GM19468 (cell line): ENCODE measurements at regions not wholly inside any gene's neighbourhood (a gene's known extent, or its start where the extent isn't known, plus 50 kb on each side); places are given as distances from the start of the nearest gene placed in this dataset.

Source experiments
- ATAC-seq: cut with Tn5 transposase; IDR thresholded peaks from one replicate; pipeline ENCODE4 v1.9.1; 2021; ENCODE audit warnings: mild to moderate bottlenecking, moderate library complexity, moderate number of reproducible peaks; ENCODE audit not compliant: unreplicated experiment; ENCODE audit errors: extremely low read depth

- ATAC-seq = no peak
Observed at GRCh38 chr13:74978591-74978990, 503.4 kb downstream of the TBC1D4 start.

DNA sequence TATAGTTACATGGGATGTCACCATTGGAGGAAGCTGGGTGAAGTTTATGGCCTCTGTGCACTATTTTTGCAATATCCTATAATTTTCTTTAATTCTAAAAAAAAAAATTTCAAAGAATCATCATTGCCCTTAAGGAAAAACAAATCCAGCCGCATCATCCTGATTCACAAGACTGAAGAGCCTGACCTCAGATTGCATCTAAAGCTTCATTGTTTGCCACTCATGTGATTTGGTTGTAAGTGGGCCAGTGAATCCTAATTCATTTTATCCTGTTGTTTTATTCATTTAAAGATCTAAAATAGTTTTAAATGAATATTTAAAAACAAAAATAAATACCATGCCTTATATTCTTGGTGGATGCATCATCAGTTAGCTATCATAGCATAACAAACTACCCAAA is 504.5 kb downstream of the TBC1D4 start:
- no peak for ATAC-seq

GRCh38 chr13:74975111-74975510 is 506.9 kb downstream of the TBC1D4 start:
- ATAC-seq = no peak

- no peak for ATAC-seq
Observed at GRCh38 chr13:74973935-74974879, 507.8 kb downstream of the TBC1D4 start.

GRCh38 chr13:74969419-74969818 is 512.5 kb downstream of the TBC1D4 start:
- ATAC-seq = no peak

DNA sequence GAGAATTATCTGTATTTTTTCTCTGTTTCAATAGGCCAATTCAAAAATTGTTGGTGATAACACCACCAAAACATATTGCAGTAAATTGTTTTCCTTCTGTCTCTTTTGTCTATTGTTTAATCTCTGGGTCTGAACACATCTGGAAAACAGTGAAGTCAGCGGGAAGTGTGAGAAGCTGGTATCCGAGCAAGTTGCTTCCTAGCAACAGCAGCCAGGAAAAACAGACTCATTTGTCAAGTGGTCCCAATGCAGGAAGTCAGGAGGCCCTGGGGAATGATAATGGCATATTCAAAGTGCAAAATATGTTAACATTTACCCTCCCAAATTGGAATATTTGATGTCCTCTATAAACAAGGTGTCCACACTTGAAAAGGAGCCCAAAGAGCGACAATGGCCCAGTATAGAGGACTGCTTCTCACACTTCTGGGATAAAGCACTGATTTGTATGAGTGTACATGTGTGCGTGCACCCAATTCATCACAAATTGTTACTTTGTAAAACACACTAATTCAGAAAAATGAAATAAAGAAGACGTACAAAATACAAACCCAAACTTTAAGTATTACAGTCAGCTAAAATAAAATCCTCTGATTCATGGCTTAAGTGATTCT is 515.0 kb downstream of the TBC1D4 start:
- ATAC-seq = no peak

DNA sequence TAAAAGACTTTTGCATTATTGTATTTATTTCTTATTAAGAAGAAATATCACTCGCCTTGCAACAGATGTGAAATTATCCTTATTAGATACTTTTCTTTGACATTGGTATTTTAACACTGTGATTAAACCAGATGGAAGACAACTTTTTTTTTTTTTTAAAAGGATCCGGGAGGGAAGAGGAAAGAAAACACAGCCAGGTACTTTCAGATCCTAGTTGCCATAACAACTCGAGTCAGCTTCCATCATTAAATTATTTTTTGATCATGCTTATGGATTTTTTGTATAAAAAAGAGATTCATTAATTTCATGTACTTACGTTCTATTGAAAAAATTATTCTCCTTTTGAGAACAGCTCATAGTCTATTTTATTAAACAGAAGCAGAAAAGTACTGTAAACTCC is 515.7 kb downstream of the TBC1D4 start:
- no peak for ATAC-seq

DNA sequence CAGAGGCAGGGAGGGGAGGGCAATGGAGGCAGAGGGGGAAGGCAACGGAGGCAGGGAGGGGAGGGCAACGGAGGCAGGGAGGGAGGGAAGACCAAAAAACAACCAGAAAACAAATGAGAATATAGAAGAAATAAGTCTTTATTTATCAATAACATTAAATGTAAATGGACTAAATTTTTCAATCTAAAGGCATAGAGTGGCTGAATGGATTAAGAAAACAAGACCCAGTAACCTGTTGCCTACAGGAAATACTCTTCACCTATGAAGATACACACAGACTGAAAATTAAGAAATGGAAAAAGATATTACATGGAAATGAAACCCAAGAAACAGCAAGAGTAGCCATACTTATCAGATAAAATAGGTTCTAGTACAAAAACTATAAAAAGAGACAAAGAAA is 536.3 kb downstream of the TBC1D4 start:
- ATAC-seq = no peak

GRCh38 chr13:74931698-74932433 is 550.1 kb downstream of the TBC1D4 start:
- no peak for ATAC-seq

DNA sequence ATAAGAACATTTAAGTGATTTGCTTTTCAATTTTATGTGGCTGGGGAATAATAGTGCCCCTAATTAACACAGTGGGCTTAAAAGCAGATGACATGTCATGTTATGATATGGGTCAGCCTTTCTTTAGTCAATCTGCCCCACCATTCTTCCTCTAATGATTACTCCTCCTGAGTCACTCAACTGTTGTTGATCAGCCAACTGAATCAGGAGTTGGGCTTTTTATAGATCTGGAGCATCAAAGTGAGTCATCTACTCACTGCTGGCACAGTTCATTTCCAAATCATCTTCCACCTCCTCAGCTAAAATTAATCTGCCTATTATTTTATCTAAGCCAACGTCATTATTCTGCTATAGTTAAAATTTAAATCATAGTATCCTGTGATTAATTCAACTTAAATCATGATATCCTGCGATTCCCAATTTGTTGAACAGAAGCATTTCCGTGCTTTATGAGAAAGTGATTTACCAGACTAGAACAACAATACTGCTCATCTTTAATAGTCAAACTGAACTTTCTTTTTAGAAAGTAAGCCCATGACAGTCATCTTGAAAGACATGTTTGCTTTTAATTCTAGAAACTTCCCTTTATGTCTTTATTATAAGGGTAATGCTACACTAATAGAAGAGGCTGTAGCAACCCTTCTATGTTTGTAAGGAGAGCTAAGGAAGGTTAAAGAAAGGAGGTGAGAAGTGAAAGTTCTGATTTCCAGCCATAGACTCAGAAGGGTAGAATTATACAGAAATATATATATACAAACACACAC is 551.4 kb downstream of the TBC1D4 start:
- ATAC-seq = no peak

DNA sequence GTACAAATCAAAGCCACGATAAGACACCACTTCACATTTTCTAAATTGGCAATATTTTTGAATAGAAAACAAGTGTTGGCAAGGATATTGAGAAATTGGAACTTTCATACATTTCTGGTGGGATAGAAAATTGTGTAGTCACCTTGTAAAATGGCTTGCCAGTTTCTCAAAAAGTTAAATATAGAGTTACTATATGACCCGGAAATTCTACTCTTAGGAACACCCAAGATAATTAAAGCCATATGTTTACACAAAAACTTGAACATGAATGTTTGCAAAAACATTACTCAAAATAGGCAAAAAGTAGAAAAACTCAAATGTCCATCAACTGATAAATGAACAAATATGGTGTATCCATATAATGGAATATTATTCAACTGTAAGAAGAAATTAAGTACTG is 552.5 kb downstream of the TBC1D4 start:
- ATAC-seq = no peak

DNA sequence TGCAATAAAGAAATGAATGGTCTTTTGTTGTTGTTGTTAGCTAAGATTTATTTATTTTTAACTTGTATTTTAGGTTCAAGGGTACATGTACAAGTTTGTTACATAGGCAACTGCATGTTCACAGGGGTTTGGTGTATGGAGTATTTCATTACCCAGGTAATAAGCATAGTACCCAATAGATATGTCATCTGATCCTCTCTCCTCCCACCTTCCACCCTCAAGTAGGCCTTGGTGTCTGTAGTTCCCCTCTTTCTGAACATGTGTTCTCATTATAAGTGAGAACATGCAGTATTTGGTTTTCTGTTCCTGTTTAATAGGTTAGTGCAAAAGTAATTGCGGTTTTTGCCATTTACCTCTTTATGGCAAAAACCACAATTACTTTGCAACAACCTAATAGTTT is 554.1 kb downstream of the TBC1D4 start:
- ATAC-seq = no peak

DNA sequence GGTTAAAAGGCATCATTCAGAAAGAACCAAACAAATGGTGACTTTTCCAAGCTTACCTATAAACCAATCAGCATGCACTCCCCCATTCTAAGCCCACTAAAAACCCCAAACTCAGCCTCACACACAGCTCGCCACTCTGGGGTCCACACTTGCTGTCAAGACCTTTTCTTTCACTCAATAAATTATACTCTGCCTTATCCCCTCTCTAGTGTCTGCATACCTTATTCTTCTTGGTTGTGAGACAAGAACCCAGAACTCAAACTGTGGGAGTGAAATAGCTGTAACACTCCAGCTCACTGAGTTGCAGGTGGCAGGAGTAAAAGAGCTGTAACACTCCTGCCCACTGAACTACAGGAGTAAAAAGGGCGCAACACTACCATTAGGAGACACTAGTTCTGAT is 559.0 kb downstream of the TBC1D4 start:
- no peak for ATAC-seq

DNA sequence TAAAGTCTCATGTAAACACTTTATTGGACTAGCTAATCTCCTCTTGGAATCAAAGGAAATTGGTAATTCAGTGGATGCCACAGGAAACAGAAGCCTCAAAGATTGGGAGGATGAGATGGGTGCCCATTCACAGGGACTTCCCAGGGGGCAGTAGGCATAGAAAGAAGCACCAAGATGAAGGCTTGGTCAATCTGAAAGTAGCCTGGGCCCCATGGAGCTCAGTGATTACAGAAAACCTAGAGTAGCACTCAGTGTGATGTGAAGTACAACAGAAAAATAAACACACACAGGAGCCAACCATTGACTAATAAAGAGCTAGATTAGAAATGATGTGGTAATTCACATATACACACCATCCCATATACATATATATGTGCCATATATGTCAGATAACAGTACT is 560.6 kb downstream of the TBC1D4 start:
- no peak for ATAC-seq

DNA sequence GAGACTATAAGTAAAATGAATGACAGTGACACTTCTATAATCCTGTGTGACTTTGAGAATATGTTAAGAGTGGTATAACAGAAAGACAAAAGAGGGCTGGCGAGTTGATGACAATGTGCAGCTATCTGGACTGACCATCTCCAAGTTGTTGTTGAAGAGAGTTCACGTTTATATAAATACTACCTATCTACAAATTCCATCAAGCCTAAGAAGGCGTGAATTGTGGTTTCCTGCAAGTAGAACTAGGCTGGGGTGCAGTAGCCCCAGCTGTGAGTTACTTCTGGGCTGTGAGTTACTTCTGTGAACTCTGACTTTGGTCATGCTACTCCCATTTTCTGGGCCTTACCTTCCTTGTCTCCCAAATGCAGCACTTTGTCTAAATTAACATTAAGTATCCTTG is 561.0 kb downstream of the TBC1D4 start:
- ATAC-seq = no peak

GRCh38 chr13:74920361-74920760 is 561.6 kb downstream of the TBC1D4 start:
- ATAC-seq = no peak

GRCh38 chr13:74919914-74920313 is 562.1 kb downstream of the TBC1D4 start:
- no peak for ATAC-seq

DNA sequence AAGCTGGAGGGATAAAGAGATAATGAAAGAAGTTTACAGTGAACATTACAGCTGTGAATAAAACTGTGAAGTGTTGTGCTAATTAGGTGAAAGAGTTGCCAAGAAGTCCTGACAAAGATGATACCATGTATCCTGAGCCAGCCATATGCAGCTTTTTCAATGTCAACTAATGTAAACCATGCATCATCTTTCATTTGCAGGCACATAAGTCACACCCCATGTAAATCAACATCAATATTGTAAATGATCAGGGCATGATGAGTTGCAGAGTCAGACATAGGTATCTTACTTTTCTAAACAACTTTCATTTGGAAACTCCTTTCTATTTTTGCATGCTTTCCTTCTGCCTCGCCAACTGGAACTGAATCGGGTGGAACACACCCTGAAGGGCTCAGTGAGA is 569.1 kb downstream of the TBC1D4 start:
- no peak for ATAC-seq

DNA sequence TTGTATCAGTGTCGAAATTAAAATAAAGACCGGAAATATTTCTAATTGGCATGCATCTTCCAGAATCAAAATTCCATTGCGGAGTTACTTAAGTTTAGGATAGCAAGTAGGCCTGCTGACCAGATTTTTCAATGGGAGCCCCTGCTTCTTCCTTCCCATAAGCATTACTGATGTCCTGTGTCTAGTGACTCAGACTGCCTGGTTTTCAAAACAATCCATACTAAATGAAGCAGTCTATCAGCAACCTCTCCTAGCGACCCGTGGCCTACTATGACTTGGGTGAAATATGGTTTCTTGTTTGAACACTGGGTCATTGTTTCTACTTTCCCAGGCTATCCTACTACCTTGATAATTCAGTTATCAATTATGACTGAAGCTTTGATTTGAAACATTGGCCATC is 571.6 kb downstream of the TBC1D4 start:
- no peak for ATAC-seq

- no peak for ATAC-seq
Observed at GRCh38 chr13:74907788-74908187, 574.2 kb downstream of the TBC1D4 start.
